RWPE2 (cell line): ENCODE measurements at regions not wholly inside any gene's neighbourhood (a gene's known extent, or its start where the extent isn't known, plus 50 kb on each side); places are given as distances from the start of the nearest gene placed in this dataset.

Source experiments
- ATAC-seq: fragments of 200-7000 bp; cut with Tn5 transposase; 3 replicates; pipeline ENCODE4 v1.9.1; 2021; ENCODE audit warnings: low read depth
- DNase-seq: peaks from one replicate; pipeline ENCODE4 v3.0.0-alpha.2; 2020; ENCODE audit warnings: low spot score
- H3K27ac ChIP-seq: fragments of 450-650 bp; 2 replicates; pipeline ENCODE4 v1.5.1; 2017; ENCODE audit warnings: mild to moderate bottlenecking; ENCODE audit not compliant: poor library complexity, severe bottlenecking
- H3K27me3 ChIP-seq: fragments of 250-450 bp; sonication (Bioruptor Pico); 2 replicates; pipeline ENCODE4 v1.5.1; 2021; ENCODE audit warnings: mild to moderate bottlenecking, moderate library complexity; ENCODE audit not compliant: insufficient read depth, poor library complexity, severe bottlenecking
- H3K36me3 ChIP-seq: fragments of 250-450 bp; sonication (Bioruptor Pico); 2 replicates; pipeline ENCODE4 v1.5.1; 2020; ENCODE audit warnings: low read depth, mild to moderate bottlenecking, moderate library complexity
- H3K4me1 ChIP-seq: fragments of 250-450 bp; sonication (Bioruptor Pico); 2 replicates; pipeline ENCODE4 v1.5.1; 2021; ENCODE audit warnings: mild to moderate bottlenecking, moderate library complexity; ENCODE audit not compliant: insufficient read depth, poor library complexity, severe bottlenecking
- H3K4me3 ChIP-seq: fragments of 250-450 bp; sonication (Bioruptor Pico); 2 replicates; pipeline ENCODE4 v1.5.1; 2021; ENCODE audit warnings: mild to moderate bottlenecking, moderate library complexity; ENCODE audit not compliant: severe bottlenecking
- H3K9me3 ChIP-seq: fragments of 250-450 bp; sonication (Bioruptor Pico); 2 replicates; pipeline ENCODE4 v1.5.1; 2021; ENCODE audit warnings: mild to moderate bottlenecking, moderate library complexity; ENCODE audit not compliant: severe bottlenecking
- CTCF ChIP-seq: fragments of 450-650 bp; IDR thresholded peaks from one replicate; pipeline ENCODE4 v1.5.1; 2017; ENCODE audit warnings: mild to moderate bottlenecking, moderate library complexity; ENCODE audit not compliant: poor library complexity, severe bottlenecking

- Histone ChIP-seq H3K27me3 (no peaks in the 10 kb centered on the region), H3K36me3 (no peaks in the 10 kb centered on the region), H3K4me1 (peaks cover 7% of the 10 kb centered on the region), H3K4me3 (no peak overlapping the region), H3K9me3 (no peaks in the 10 kb centered on the region), H3K27ac (no peak overlapping the region)
- ATAC-seq, result no peak
- TF ChIP-seq CTCF, result no peak
- DNase-seq, result no peak
Observed at GRCh38 chr16:86781046-86781445, 202.7 kb downstream of the FOXL1 start.

- ATAC-seq (peak; percentile 86), DNase-seq (no peak)
- H3K27ac ChIP-seq, result no peak overlapping the region
- no peak overlapping the region for H3K4me3 ChIP-seq
- peaks cover 7% of the 10 kb centered on the region for H3K4me1 ChIP-seq
- no peaks in the 10 kb centered on the region for H3K36me3 ChIP-seq
- no peak for TF ChIP-seq CTCF
- H3K27me3 ChIP-seq, result no peaks in the 10 kb centered on the region
- H3K9me3 ChIP-seq, result no peaks in the 10 kb centered on the region
Observed at GRCh38 chr16:86783636-86784626, 205.6 kb downstream of the FOXL1 start.

- DNase-seq (no peak), ATAC-seq (no peak)
- Histone ChIP-seq H3K27me3 (no peaks in the 10 kb centered on the region), H3K4me3 (no peak overlapping the region), H3K4me1 (peaks cover 7% of the 10 kb centered on the region), H3K27ac (no peak overlapping the region), H3K36me3 (no peaks in the 10 kb centered on the region), H3K9me3 (no peaks in the 10 kb centered on the region)
- TF ChIP-seq CTCF, result no peak
Observed at GRCh38 chr16:86786338-86786737, 208.0 kb downstream of the FOXL1 start.

- ATAC-seq, result no peak
Observed at GRCh38 chr16:86786994-86787393, 208.6 kb downstream of the FOXL1 start.

More at GRCh38 chr16:86786994-86787393, 208.6 kb downstream of the FOXL1 start:
- TF ChIP-seq CTCF, result no peak
- H3K4me1 ChIP-seq, result peaks cover 7% of the 10 kb centered on the region
- DNase-seq, result no peak
- no peaks in the 10 kb centered on the region for H3K9me3 ChIP-seq
- no peaks in the 10 kb centered on the region for H3K27me3 ChIP-seq
- no peaks in the 10 kb centered on the region for H3K36me3 ChIP-seq
- no peak overlapping the region for H3K27ac ChIP-seq
- H3K4me3 ChIP-seq, result no peak overlapping the region
